Neural crest cell (in vitro differentiated cells): ENCODE measurements at regions not wholly inside any gene's neighbourhood (a gene's known extent, or its start where the extent isn't known, plus 50 kb on each side); places are given as distances from the start of the nearest gene placed in this dataset.

ENCODE experiments used
- DNase-seq: peaks from one replicate; pipeline ENCODE4 v3.0.0; 2021; ENCODE audit warnings: low read depth, mixed read lengths, low spot score
- H3K27ac Mint-ChIP-seq: one replicate; pipeline ENCODE4 v1.8.0; 2021; ENCODE audit warnings: mild to moderate bottlenecking, mixed read lengths; ENCODE audit not compliant: unreplicated experiment
- H3K27me3 Mint-ChIP-seq: 2 replicates; pipeline ENCODE4 v1.8.0; 2021; ENCODE audit warnings: low read depth, mild to moderate bottlenecking, mixed read lengths
- H3K36me3 Mint-ChIP-seq: 2 replicates; pipeline ENCODE4 v1.8.0; 2021; ENCODE audit warnings: low read depth, mild to moderate bottlenecking, mixed read lengths
- H3K4me1 Mint-ChIP-seq: 2 replicates; pipeline ENCODE4 v1.8.0; 2021; ENCODE audit warnings: mixed read lengths
- H3K4me3 Mint-ChIP-seq: one replicate; pipeline ENCODE4 v1.8.0; 2021; ENCODE audit warnings: mild to moderate bottlenecking, mixed read lengths
- H3K9me3 Mint-ChIP-seq: 2 replicates; pipeline ENCODE4 v1.8.0; 2021; ENCODE audit warnings: mixed read lengths
- CTCF ChIP-seq: fragments of 200-600 bp; sonication (generic); conservative IDR thresholded peaks from 2 replicates; pipeline ENCODE4 v1.5.0; 2021; ENCODE audit warnings: antibody characterized with exemption, mild to moderate bottlenecking

- Mint-ChIP-seq H3K36me3 (no peaks in the 10 kb centered on the region), H3K9me3 (no peaks in the 10 kb centered on the region), H3K4me3 (no peak overlapping the region), H3K27me3 (peaks cover 33% of the 10 kb centered on the region), H3K27ac (no peak overlapping the region), H3K4me1 (no peaks in the 10 kb centered on the region)
- TF ChIP-seq CTCF, result no peak
- DNase-seq, result no peak
Measured at GRCh38 chr14:24693353-24693737, 59.4 kb upstream of the GZMB start.

- no peak for TF ChIP-seq CTCF
Measured at GRCh38 chr14:24692382-24693352, 58.7 kb upstream of the GZMB start.

GRCh38 chr14:24690492-24690891, 56.5 kb upstream of the GZMB start:
- H3K9me3 Mint-ChIP-seq, result peaks cover 3% of the 10 kb centered on the region
- H3K4me1 Mint-ChIP-seq, result no peaks in the 10 kb centered on the region
- no peak overlapping the region for H3K4me3 Mint-ChIP-seq
- no peaks in the 10 kb centered on the region for H3K36me3 Mint-ChIP-seq
- H3K27me3 Mint-ChIP-seq, result peaks cover 50% of the 10 kb centered on the region
- no peak overlapping the region for H3K27ac Mint-ChIP-seq
- no peak for TF ChIP-seq CTCF
- no peak for DNase-seq

More at GRCh38 chr14:24692382-24693352, 58.7 kb upstream of the GZMB start:
- H3K36me3 Mint-ChIP-seq, result no peaks in the 10 kb centered on the region
- no peak overlapping the region for H3K4me3 Mint-ChIP-seq
- DNase-seq, result no peak
- H3K27ac Mint-ChIP-seq, result no peak overlapping the region
- peaks cover 37% of the 10 kb centered on the region for H3K27me3 Mint-ChIP-seq
- H3K9me3 Mint-ChIP-seq, result no peaks in the 10 kb centered on the region
- H3K4me1 Mint-ChIP-seq, result no peaks in the 10 kb centered on the region

- Mint-ChIP-seq H3K36me3 (no peaks in the 10 kb centered on the region), H3K9me3 (peaks cover 3% of the 10 kb centered on the region), H3K4me3 (no peak overlapping the region), H3K27me3 (peaks cover 63% of the 10 kb centered on the region), H3K27ac (no peak overlapping the region), H3K4me1 (no peaks in the 10 kb centered on the region)
- TF ChIP-seq CTCF, result no peak
- DNase-seq, result no peak
Measured at GRCh38 chr14:24688030-24688658, 54.2 kb upstream of the GZMB start.
